ENCODE measurements at regions not wholly inside any gene's neighbourhood (a gene's known extent, or its start where the extent isn't known, plus 50 kb on each side); places are given as distances from the start of the nearest gene placed in this dataset.

- TF ChIP-seq POLR2A (IDR thresholded peaks at IDR 0.05; ENCODE audit: low read depth), result no peak
- no peak for TF ChIP-seq CTCF (IDR thresholded peaks at IDR 0.05)
- no peak for TF ChIP-seq POLR2AphosphoS5 (IDR thresholded peaks at IDR 0.05)
- TF ChIP-seq EP300 (IDR thresholded peaks at IDR 0.05), result no peak
These were observed 70.9 kb upstream of the COL1A2 start for GRCh38 chr7:94323844-94324243.
